ENCODE measurements at regions not wholly inside any gene's neighbourhood (a gene's known extent, or its start where the extent isn't known, plus 50 kb on each side); places are given as distances from the start of the nearest gene placed in this dataset.

- TF ChIP-seq CTCF (IDR thresholded peaks at IDR 0.05): no peak
- TF ChIP-seq POLR2A (IDR thresholded peaks at IDR 0.05): no peak
Observed at GRCh38 chr16:65525707-65526106, 403.8 kb upstream of the CDH11 start.
